ENCODE measurements at regions not wholly inside any gene's neighbourhood (a gene's known extent, or its start where the extent isn't known, plus 50 kb on each side); places are given as distances from the start of the nearest gene placed in this dataset.

DNA sequence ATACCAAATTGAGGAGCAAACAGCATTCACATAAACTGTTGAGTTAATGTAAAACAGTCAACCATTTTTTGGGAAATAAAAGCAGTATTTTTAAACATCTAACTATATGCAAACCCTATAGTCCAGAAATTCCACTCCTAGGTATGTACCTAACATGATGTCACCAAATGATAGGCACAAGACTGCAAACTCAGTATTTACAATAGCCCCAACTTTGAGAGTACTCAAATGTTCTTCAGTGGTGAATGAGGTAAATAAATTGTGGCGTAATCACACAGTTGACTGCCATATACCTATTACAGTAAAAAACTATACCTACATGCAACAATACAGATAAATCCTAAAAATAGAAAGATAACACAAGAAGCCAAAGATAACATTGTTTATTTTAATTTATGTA is 1243.8 kb upstream of the ADGRL3 start:
- intact Hi-C loops (cut with DNase I) = no loop called here
- DNase-seq = no peak

GRCh38 chr4:59960143-59960542 is 1240.0 kb upstream of the ADGRL3 start:
- intact Hi-C loops (cut with DNase I) = no loop called here
- no peak for DNase-seq

DNA sequence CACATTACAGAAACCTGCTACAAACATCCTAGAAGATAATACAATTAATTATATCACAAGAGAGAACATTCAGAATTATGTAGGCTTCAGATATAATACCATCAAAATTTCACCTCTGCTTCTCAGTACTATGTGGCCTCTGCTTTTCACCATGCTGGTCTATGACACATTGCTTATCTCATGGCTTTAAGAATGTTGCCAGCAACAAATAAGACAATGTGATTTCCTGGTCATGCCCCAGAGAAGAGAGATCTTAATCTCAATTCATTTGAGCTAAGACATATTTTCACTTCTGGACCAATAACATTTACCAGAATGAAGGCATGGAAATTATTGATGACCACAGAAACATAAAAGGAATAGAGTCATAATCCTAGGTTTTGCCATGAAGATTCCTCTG is 1233.4 kb upstream of the ADGRL3 start:
- intact Hi-C loops (cut with DNase I) = no loop called here
- no peak for DNase-seq

DNA sequence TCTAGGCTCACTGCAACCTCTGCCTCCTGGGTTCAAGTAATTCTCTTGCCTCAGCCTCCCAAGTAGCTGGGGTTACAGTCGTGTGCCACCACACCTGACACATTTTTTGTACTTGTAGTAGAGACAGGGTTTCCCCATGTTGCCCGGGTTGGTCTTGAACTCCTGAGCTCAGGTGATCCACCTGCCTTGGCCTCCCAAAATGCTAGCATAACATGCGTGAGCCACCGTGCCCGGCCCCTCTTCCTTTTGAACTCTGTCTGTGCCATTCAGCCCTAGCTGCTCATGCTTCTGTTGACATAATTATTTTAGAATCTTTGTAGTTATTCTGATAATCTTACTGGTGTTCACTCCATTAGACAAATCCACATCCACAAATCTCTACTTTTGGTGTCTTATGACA is 1231.3 kb upstream of the ADGRL3 start:
- peak in 2 of 10 donors; percentile 58 to 59 for DNase-seq
- intact Hi-C loops (cut with DNase I) = no loop called here

DNA sequence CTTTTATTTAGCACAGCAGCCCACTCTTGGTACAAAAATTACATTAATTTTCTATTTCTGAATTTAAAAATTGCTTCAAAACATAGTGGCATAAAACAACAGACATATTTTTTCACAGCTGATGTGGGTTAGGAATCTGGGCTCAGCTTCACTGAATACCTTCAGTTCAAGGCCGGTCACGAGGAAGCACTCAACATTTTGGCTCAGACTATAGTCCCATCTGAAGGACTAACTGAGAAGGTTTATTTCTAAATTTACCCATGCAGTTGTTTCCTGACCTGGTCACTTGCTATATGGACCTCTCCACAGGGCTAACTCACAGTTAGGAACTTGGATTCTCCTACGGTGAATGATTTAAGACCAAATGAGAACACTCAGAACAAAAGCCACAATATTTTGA is 1230.2 kb upstream of the ADGRL3 start:
- intact Hi-C loops (cut with DNase I) = no loop called here
- DNase-seq = no peak

- DNase-seq = peak in 1 of 10 donors; percentile 32
- intact Hi-C loops (cut with DNase I) = no loop called here
Observed at GRCh38 chr4:59971952-59972351, 1228.2 kb upstream of the ADGRL3 start.

DNA sequence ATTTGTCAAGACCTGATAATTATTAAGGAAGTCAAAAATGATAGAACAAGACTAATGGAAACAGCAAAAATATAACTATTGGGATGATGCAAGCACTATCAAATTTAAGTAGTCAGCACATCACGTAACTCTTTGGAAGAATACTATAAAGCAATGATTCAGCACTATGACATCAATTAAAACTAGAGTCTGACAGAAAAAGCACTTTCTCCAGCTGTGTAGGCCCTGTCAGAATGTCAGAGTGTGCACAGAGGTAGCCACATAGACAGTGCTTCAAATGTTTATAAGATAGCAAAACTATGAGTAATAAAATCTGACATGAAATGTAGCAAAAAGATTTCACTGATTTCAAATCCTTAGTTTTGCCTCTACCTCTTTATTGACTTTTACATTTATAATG is 1226.6 kb upstream of the ADGRL3 start:
- intact Hi-C loops (cut with DNase I) = no loop called here
- no peak for DNase-seq

- intact Hi-C loops (cut with DNase I) = no loop called here
- no peak for DNase-seq
Observed at GRCh38 chr4:59979061-59979460, 1221.1 kb upstream of the ADGRL3 start.

DNA sequence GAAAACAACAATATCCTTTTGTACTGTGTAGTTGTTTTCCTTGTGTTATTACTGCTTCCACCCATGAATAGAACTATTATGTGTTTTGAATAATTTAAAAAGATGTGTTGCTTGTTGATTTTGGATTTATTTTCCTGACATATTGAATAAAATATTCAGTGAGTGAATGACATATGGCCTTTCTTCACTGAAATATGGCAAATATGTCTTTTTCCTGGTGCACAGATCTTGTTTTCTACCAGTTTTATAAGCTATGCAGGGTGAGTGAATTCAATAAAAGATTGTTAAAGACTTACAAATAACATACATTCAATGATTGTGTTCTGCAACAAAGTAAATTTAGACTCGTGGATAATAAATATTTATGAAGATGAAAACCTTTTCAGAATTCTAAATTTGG is 1216.3 kb upstream of the ADGRL3 start:
- DNase-seq = no peak
- intact Hi-C loops (cut with DNase I) = no loop called here

GRCh38 chr4:59987289-59987688 is 1212.8 kb upstream of the ADGRL3 start:
- intact Hi-C loops (cut with DNase I) = no loop called here
- no peak for DNase-seq

GRCh38 chr4:59994118-59994517 is 1206.0 kb upstream of the ADGRL3 start:
- intact Hi-C loops (cut with DNase I) = no loop called here
- DNase-seq = peak in 1 of 10 donors; percentile 9

DNA sequence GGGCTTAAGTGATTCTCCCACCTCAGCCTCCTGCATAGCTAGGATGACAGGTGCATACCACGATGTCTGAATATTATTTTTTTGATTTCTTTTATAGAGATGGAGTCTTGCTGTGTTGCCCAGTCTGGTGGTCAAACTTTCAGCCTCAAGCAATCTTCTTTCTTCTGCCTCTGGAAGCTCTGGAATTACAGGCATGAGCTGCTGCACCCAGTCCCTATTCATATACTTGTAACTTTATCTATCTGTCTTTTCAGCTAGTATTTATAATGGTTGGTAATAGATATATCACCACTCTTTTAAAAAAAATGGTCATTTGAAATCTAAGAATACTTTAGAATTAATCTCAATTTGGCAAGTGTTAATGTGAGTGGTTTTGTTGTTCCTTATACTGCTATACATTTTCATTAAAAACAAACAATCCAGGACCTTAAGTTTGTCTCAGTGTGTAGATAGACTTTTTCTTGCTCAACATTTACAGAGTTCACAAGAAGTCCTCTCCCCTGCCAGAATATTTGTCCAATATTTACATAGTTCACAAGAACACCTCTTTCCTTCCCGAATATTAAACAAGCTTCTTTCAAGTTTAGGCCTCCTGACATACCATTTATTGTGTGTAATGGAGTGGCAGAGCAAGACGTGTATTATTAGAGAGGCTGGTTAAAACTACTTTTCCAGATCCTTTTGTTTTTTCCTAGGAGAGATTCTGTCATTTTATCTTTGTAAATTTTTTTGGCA is 1197.4 kb upstream of the ADGRL3 start:
- DNase-seq = no peak
- intact Hi-C loops (cut with DNase I) = no loop called here

GRCh38 chr4:60013464-60014184 is 1186.5 kb upstream of the ADGRL3 start:
- intact Hi-C loops (cut with DNase I) = no loop called here

GRCh38 chr4:60016971-60017370 is 1183.2 kb upstream of the ADGRL3 start:
- no peak for DNase-seq
- intact Hi-C loops (cut with DNase I) = no loop called here

More at GRCh38 chr4:60013464-60014184, 1186.5 kb upstream of the ADGRL3 start:
- DNase-seq = no peak

DNA sequence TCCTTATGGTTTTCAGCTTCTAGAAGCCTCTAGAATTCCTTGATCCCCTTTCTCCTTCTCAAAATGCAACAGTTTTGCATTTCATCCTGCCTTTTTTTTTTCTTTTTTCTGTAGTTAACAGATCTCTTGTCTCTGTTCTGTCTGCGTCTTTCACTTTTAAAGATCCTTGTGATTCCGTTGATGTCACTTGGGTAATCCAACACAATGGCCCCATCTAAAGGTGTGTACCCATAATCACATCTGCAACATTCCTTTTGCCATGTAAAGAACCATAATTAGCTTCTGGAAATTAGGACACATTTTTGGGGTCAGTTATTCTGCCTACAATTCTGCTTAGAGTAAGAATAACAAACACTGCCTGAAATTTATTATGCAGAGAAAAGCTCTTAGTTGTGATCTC is 1180.9 kb upstream of the ADGRL3 start:
- intact Hi-C loops (cut with DNase I) = no loop called here
- DNase-seq = no peak

GRCh38 chr4:60019946-60020345 is 1180.2 kb upstream of the ADGRL3 start:
- intact Hi-C loops (cut with DNase I) = no loop called here
- no peak for DNase-seq

DNA sequence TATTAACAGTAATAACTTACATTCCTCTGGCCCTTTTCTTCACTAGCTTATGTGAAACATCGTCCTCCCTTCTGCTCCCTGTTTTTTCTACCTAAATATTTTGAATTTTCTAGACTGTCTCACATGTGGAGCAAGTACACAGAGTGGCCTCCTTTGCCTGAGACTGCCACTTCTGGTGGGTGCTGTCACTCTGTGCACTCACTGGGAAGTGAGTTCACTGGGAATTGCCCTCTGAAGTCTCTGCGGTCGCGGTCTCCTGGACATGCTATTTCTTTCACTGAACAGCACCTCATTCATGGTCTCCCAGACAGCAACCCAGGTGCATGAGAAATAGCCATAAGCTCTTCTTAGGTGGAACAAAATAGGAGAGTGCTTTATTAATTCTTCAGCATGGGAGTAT is 1179.7 kb upstream of the ADGRL3 start:
- intact Hi-C loops (cut with DNase I) = no loop called here
- DNase-seq = no peak

DNA sequence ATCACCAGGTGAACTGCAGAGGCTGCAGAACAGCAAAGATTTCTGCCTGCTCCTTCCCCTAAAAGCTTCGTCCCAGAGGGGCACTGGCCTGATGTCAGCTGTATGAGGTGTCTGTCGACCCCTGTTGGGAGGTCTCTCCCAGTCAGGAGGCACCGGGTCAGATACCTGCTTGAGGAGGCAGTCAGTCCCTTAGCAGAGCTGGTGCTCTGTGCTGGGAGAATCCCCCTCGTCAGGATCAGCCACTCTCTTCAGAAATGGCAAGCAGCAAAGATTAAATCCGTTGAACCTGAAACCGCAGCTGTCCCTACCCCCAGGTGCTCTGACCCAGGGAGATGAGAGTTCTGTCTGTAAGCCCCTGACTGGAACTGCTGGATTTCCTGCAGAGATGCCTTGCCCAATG is 1166.3 kb upstream of the ADGRL3 start:
- no peak for DNase-seq
- intact Hi-C loops (cut with DNase I) = no loop called here

GRCh38 chr4:60034361-60034760 is 1165.8 kb upstream of the ADGRL3 start:
- intact Hi-C loops (cut with DNase I) = no loop called here

DNA sequence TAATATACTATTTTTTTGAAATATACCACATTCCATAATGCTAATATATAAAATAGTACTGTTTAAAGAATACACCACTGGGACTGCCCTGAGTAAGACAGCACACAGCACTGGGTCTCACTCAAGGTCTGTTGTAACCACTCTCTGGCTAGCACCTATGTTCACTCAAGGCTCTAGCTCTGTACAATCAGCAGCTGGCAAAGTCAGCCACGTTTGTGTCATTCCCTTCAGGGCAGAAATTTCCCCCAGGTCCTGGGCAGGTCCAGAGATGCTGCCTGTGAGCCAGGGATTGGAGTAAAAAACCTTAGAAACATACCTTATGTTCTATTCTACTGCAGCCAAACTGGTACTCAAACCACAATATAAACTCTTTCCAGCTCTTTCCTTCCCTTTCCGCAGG is 1160.2 kb upstream of the ADGRL3 start:
- intact Hi-C loops (cut with DNase I) = no loop called here

More at GRCh38 chr4:60034361-60034760, 1165.8 kb upstream of the ADGRL3 start:
- no peak for DNase-seq

DNA sequence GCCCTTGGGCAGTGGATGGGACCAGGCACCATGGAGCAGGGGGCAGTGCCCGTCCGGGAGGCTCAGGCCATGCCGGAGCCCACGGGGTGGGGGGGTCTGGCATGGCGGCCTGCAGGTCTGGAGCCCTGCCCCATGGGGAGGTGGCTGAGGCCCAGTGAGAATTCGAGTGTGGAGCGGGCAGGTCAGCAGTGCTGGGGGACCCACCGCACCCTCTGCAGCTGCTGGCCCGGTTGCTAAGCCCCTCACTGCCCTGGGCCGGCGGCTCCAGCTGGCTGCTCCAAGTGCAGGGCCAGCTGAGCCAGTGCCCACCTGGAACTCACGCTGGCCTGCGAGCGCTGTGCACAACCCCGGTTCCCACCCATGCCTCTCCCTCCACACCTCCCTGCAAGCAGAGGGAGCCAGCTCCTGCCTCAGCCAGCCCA is 1157.9 kb upstream of the ADGRL3 start:
- DNase-seq = peak in 1 of 10 donors; percentile 75
- intact Hi-C loops (cut with DNase I) = no loop called here

More for the DNA sequence above, 1160.2 kb upstream of the ADGRL3 start:
- no peak for DNase-seq

DNA sequence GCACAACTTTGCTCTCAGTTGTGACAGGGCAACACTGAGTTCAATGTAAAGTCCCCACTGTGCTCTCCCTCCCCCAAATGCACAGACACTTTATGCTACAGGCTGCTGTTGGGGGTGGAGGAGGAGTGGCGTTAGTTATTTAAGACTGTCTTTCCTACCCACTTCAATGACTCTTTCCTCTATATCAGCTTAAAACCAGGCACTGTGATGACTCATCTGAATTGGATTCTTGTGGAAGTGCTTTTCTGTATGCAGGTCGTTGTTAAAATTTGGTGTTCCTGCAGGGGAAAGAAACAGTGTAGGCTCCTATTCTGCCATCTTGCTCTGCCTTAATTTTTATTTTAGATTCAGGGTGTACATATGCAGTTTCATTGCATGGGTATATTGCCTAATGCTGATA is 1157.2 kb upstream of the ADGRL3 start:
- intact Hi-C loops (cut with DNase I) = no loop called here
- no peak for DNase-seq
